ENCODE measurements at regions not wholly inside any gene's neighbourhood (a gene's known extent, or its start where the extent isn't known, plus 50 kb on each side); places are given as distances from the start of the nearest gene placed in this dataset.

DNA sequence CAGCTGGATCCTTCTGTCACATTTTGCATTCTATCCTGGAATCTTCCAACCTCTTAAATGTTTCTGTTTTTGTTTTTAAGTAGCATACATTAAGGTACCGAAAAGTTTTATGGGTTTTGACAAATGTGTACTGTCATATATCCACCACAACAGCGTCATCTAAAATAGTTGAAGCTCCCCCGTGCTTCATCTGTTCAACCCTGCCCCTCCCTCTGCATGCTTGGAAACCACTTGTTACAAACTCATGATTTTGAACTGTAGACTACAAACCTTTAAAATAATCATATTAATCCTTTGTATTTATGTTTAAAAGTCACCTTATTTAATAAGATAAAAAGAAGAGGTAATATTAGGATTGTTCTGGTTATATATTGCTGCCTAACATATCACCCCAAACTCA, 182.8 kb upstream of the SMIM30 start:
- Histone ChIP-seq H3K36me3 (no peaks in the 10 kb centered on the region), H3K27ac (no peak overlapping the region), H3K4me3 (no peak overlapping the region), H3K9me3 (no peaks in the 10 kb centered on the region), H3K4me1 (no peaks in the 10 kb centered on the region), H3K27me3 (no peaks in the 10 kb centered on the region)
- no peak for DNase-seq (ENCODE audit: low spot score in 2 of 2)
- WGBS: 67% methylated on average over 3 of the region's 3 CpGs
- TF ChIP-seq EP300 (IDR thresholded peaks at IDR 0.05): no peak
- TF ChIP-seq POLR2AphosphoS5 (IDR thresholded peaks at IDR 0.05): no peak
- TF ChIP-seq, protein P1, sequence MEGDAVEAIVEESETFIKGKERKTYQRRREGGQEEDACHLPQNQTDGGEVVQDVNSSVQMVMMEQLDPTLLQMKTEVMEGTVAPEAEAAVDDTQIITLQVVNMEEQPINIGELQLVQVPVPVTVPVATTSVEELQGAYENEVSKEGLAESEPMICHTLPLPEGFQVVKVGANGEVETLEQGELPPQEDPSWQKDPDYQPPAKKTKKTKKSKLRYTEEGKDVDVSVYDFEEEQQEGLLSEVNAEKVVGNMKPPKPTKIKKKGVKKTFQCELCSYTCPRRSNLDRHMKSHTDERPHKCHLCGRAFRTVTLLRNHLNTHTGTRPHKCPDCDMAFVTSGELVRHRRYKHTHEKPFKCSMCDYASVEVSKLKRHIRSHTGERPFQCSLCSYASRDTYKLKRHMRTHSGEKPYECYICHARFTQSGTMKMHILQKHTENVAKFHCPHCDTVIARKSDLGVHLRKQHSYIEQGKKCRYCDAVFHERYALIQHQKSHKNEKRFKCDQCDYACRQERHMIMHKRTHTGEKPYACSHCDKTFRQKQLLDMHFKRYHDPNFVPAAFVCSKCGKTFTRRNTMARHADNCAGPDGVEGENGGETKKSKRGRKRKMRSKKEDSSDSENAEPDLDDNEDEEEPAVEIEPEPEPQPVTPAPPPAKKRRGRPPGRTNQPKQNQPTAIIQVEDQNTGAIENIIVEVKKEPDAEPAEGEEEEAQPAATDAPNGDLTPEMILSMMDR (IDR thresholded peaks at IDR 0.05): no peak
- no peak for TF ChIP-seq POLR2A (IDR thresholded peaks at IDR 0.05)

DNA sequence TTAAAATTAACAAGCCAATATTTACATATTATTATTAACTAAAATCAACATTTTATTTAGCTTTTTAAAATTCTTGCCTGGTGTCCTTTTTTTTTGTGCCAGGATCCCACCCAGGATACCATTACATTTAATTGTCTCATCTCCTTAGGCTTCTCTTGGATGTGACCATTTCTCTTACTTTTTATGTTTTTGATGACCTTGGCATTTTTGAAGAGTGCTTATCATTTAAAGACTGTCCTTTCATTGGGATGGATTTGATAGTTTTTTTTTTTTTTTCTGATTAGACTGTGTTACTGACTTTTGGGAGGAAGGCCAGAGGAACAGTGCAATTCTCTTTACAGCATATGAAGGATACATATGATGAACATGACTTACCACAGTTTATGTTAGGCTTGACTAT, 181.4 kb upstream of the SMIM30 start:
- TF ChIP-seq EP300 (IDR thresholded peaks at IDR 0.05) (no peak), POLR2AphosphoS5 (IDR thresholded peaks at IDR 0.05) (no peak), POLR2A (IDR thresholded peaks at IDR 0.05) (no peak)
- TF ChIP-seq, protein P1 (IDR thresholded peaks at IDR 0.05): no peak
- Histone ChIP-seq H3K9me3 (no peaks in the 10 kb centered on the region), H3K4me3 (no peak overlapping the region), H3K4me1 (no peaks in the 10 kb centered on the region), H3K27ac (no peak overlapping the region), H3K36me3 (no peaks in the 10 kb centered on the region), H3K27me3 (no peaks in the 10 kb centered on the region)
- DNase-seq (ENCODE audit: low spot score in 2 of 2): no peak

DNA sequence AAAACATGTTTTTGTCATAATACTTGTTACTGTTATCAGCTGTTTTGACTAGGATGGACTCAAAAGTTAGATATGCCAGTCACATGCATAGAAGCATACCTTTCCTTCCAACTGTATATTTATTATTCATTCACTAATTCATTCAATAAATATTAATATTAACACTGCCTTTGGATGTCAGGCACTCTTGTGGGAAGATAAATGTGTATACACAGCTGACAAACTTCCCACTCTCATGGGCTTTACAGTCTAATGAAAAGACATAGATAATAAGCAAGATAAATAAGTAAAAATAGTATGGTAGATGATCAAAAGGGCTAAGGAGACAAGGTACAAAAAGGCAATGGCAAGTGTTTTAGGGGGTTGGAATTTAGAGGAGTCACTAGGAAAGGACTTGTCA, 180.1 kb upstream of the SMIM30 start:
- H3K4me1 ChIP-seq: no peaks in the 10 kb centered on the region
- no peak for DNase-seq (ENCODE audit: low spot score in 2 of 2)
- no peak overlapping the region for H3K27ac ChIP-seq
- no peaks in the 10 kb centered on the region for H3K36me3 ChIP-seq
- H3K4me3 ChIP-seq: no peak overlapping the region
- TF ChIP-seq POLR2A (IDR thresholded peaks at IDR 0.05): no peak
- no peak for TF ChIP-seq EP300 (IDR thresholded peaks at IDR 0.05)
- TF ChIP-seq POLR2AphosphoS5 (IDR thresholded peaks at IDR 0.05): no peak
- TF ChIP-seq, protein P1 (IDR thresholded peaks at IDR 0.05): no peak
- H3K9me3 ChIP-seq: no peaks in the 10 kb centered on the region
- no peaks in the 10 kb centered on the region for H3K27me3 ChIP-seq

DNA sequence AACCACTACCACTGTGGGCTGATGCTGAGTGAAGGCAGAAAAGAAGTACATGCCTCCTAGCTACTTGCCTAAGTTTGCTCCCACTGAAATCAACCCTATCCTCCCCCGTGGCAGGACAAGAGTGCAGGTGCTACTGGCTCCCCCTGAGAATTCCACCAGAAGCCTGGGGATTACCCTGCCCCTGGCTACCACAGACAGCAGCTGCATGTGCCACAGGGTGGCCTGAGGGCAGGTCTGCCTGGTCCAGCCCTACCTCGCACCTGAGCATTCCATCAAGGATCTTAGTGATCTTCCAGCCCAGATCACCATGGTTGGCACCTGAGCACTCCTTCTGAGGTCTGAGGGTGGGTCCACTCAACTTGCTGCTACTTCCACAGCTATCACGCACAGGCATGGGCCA, 176.4 kb upstream of the SMIM30 start:
- TF ChIP-seq POLR2A (IDR thresholded peaks at IDR 0.05): no peak
- no peak for TF ChIP-seq EP300 (IDR thresholded peaks at IDR 0.05)
- no peak for TF ChIP-seq POLR2AphosphoS5 (IDR thresholded peaks at IDR 0.05)
- no peak overlapping the region for H3K27ac ChIP-seq
- no peaks in the 10 kb centered on the region for H3K9me3 ChIP-seq
- 92% methylated on average over 3 of the region's 3 CpGs for WGBS
- no peaks in the 10 kb centered on the region for H3K27me3 ChIP-seq
- DNase-seq (ENCODE audit: low spot score in 2 of 2): no peak
- no peaks in the 10 kb centered on the region for H3K36me3 ChIP-seq
- no peaks in the 10 kb centered on the region for H3K4me1 ChIP-seq
- H3K4me3 ChIP-seq: no peak overlapping the region

DNA sequence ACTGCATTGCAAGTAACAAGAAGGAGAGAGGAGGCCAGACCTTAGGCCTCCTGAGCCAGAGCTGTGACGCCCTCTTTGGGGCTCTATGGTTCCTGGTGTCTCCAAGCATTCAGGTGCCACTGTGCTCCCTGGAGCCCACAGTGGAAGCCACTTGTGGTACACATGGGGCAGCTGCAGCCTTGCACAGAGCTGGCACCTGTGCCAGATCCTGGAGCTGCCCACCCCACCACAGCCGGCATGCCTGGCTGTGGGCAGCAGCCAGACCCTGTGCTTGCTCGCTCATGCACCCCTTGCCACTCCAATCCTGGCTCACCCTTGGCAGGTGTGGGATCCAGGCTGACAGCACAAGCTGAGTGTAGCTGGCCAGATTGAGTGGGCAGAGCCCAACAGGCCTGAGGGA, 173.8 kb upstream of the SMIM30 start:
- TF ChIP-seq POLR2AphosphoS5 (IDR thresholded peaks at IDR 0.05) (no peak), POLR2A (IDR thresholded peaks at IDR 0.05) (no peak), EP300 (IDR thresholded peaks at IDR 0.05) (no peak)
- TF ChIP-seq, protein P1 (IDR thresholded peaks at IDR 0.05): no peak
- Histone ChIP-seq H3K27ac (no peak overlapping the region), H3K27me3 (no peaks in the 10 kb centered on the region), H3K9me3 (no peaks in the 10 kb centered on the region), H3K4me3 (no peak overlapping the region), H3K36me3 (no peaks in the 10 kb centered on the region), H3K4me1 (no peaks in the 10 kb centered on the region)
- DNase-seq (ENCODE audit: low spot score in 2 of 2): no peak
- WGBS: 90% methylated on average over 2 of the region's 3 CpGs

DNA sequence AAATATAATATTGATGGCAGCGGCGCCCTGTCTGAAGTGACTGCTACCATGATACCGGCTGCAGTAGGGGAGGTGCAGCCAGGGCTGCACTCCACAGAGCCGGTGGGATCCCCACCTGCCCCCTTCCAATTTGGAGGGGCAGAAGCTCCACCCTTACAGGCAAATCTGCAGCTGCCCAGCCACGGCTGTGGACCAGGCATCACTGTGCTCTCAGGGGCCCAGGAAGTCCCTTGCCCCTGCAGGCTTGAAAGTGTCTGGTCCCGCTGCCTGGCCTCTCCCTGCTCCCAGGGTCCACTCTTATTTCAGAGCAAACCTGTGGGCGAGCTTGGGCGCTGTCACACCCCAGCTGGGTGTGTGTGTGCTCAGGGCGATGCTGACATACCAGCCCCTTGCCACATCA, 172.7 kb upstream of the SMIM30 start:
- no peak for DNase-seq (ENCODE audit: low spot score in 2 of 2)
- no peaks in the 10 kb centered on the region for H3K27me3 ChIP-seq
- no peaks in the 10 kb centered on the region for H3K9me3 ChIP-seq
- WGBS: 86% methylated on average over 7 of the region's 9 CpGs
- H3K36me3 ChIP-seq: no peaks in the 10 kb centered on the region
- H3K4me3 ChIP-seq: no peak overlapping the region
- TF ChIP-seq POLR2A (IDR thresholded peaks at IDR 0.05) (no peak), POLR2AphosphoS5 (IDR thresholded peaks at IDR 0.05) (no peak)
- no peaks in the 10 kb centered on the region for H3K4me1 ChIP-seq
- H3K27ac ChIP-seq: no peak overlapping the region

All from suprapubic skin (tissue), 4 donors.